ENCODE measurements at regions not wholly inside any gene's neighbourhood (a gene's known extent, or its start where the extent isn't known, plus 50 kb on each side); places are given as distances from the start of the nearest gene placed in this dataset.

DNA sequence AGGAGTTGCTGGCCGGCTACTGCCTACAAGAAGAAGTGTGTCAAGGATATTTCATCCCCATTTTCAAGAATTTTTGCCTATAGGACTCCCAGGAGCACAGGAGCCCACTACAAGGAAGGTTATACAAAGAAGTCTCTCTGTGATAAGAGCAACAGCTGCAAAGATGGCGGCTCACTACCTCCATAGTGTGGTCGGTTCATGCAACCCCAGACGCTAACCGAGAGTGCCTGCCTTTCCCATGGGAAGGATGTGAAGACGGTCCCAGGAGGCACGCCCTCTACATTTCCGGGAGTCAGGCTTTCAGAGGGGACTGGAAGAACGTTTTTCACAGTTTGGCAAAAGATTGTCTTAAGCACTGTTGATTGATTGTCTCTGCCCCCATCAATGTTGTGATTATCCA, 816.3 kb downstream of the QKI start (continued):
- TF ChIP-seq, protein P1, sequence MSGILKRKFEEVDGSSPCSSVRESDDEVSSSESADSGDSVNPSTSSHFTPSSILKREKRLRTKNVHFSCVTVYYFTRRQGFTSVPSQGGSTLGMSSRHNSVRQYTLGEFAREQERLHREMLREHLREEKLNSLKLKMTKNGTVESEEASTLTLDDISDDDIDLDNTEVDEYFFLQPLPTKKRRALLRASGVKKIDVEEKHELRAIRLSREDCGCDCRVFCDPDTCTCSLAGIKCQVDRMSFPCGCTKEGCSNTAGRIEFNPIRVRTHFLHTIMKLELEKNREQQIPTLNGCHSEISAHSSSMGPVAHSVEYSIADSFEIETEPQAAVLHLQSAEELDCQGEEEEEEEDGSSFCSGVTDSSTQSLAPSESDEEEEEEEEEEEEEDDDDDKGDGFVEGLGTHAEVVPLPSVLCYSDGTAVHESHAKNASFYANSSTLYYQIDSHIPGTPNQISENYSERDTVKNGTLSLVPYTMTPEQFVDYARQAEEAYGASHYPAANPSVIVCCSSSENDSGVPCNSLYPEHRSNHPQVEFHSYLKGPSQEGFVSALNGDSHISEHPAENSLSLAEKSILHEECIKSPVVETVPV (CRISPR knock-in tag; IDR thresholded peaks at IDR 0.05) = no peak
- TF ChIP-seq ARNTL (CRISPR knock-in tag; IDR thresholded peaks at IDR 0.05; ENCODE audit: borderline replicate concordance, low read depth) = no peak
- TF ChIP-seq ESRRG (CRISPR knock-in tag; IDR thresholded peaks at IDR 0.05) = no peak

- TF ChIP-seq ZFP3 (CRISPR knock-in tag; IDR thresholded peaks at IDR 0.05) = no peak
- ATAC-seq = no peak
Measured at GRCh38 chr6:164230259-164230658, 815.7 kb downstream of the QKI start.

DNA sequence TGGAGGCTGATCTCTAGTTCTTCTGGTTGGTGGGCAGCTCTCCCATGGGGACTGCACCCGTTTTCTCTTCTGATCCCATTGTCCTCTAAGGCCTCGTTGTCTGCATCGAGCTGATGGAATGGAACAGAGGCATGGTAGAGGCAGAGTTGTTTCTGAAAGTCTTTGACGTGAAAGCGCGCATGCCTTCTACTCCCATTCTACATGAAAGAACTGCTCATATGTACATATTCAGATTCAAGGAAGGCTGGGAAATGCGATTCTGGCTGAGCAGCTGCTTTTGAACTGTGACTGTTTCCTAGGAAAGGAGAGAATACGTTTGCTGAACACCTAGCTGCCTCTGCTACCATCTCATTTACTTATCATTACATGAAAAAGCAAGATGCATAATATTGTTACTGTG, 815.2 kb downstream of the QKI start:
- ATAC-seq = no peak
- TF ChIP-seq, protein P2, sequence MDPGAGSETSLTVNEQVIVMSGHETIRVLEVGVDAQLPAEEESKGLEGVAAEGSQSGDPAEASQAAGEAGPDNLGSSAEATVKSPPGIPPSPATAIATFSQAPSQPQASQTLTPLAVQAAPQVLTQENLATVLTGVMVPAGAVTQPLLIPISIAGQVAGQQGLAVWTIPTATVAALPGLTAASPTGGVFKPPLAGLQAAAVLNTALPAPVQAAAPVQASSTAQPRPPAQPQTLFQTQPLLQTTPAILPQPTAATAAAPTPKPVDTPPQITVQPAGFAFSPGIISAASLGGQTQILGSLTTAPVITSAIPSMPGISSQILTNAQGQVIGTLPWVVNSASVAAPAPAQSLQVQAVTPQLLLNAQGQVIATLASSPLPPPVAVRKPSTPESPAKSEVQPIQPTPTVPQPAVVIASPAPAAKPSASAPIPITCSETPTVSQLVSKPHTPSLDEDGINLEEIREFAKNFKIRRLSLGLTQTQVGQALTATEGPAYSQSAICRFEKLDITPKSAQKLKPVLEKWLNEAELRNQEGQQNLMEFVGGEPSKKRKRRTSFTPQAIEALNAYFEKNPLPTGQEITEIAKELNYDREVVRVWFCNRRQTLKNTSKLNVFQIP (CRISPR knock-in tag; IDR thresholded peaks at IDR 0.05; ENCODE audit: borderline replicate concordance, low read depth) = no peak
- TF ChIP-seq TCF4 (CRISPR knock-in tag; IDR thresholded peaks at IDR 0.05; ENCODE audit: borderline replicate concordance) = no peak
- no peak for TF ChIP-seq ZNF8 (CRISPR knock-in tag; IDR thresholded peaks at IDR 0.05)
- TF ChIP-seq OSR1 (CRISPR knock-in tag; IDR thresholded peaks at IDR 0.05) = no peak
- TF ChIP-seq ZFP30 (CRISPR knock-in tag; IDR thresholded peaks at IDR 0.05) = no peak
- TF ChIP-seq, protein P1 (CRISPR knock-in tag; IDR thresholded peaks at IDR 0.05) = no peak
- no peak for TF ChIP-seq RARB (CRISPR knock-in tag; IDR thresholded peaks at IDR 0.05)
- TF ChIP-seq PATZ1 (CRISPR knock-in tag; IDR thresholded peaks at IDR 0.05; ENCODE audit: borderline replicate concordance) = no peak
- no peak for TF ChIP-seq PPARA (CRISPR knock-in tag; IDR thresholded peaks at IDR 0.05; ENCODE audit: borderline replicate concordance)
- TF ChIP-seq ISL1 (CRISPR knock-in tag; IDR thresholded peaks at IDR 0.05) = no peak
- no peak for TF ChIP-seq TSHZ2 (CRISPR knock-in tag; IDR thresholded peaks at IDR 0.05)
- TF ChIP-seq ESRRG (CRISPR knock-in tag; IDR thresholded peaks at IDR 0.05) = no peak
- no peak for TF ChIP-seq ZNF565 (CRISPR knock-in tag; conservative IDR thresholded peaks at IDR 0.05; ENCODE audit: low read depth)
- no peak for TF ChIP-seq ARNTL (CRISPR knock-in tag; IDR thresholded peaks at IDR 0.05; ENCODE audit: borderline replicate concordance, low read depth)
- TF ChIP-seq GLIS3 (CRISPR knock-in tag; IDR thresholded peaks at IDR 0.05) = no peak
- no peak for TF ChIP-seq CSDC2 (CRISPR knock-in tag; IDR thresholded peaks at IDR 0.05)

DNA sequence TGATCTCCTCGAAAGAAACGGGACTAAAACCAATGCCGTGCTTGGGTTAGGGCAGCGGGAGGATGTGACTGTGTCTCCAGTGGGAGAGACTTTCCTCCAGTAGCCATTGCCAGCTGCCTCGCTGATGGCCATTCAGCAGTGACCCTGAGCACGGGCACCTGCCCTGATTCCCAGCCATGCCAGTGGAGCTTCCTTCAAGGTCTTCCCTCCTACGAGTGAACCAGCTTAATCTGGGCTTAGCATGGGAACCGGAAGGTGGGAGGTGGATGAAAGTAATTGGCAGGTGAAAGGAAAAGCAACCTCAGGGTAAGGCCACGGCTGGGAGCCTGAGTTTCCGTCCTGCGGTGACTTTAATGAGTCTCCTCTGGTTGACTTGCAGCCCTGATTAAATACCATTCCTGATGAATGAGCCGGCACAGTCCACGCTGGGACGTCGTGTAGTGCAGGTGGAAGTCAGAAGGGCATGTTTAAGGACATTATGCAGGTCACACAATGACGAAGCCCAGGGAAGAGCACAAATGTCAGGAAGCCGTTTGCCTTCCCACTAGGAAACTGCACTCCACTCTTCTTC, 813.5 kb downstream of the QKI start:
- TF ChIP-seq TSHZ2 (CRISPR knock-in tag; IDR thresholded peaks at IDR 0.05) = no peak
- no peak for TF ChIP-seq ZNF565 (CRISPR knock-in tag; conservative IDR thresholded peaks at IDR 0.05; ENCODE audit: low read depth)
- ATAC-seq = no peak

All from SK-N-SH treated with all-trans-retinoic acid at 6 μM for 48 hours (cell line).